COLO829 (cell line): ENCODE measurements at regions not wholly inside any gene's neighbourhood (a gene's known extent, or its start where the extent isn't known, plus 50 kb on each side); places are given as distances from the start of the nearest gene placed in this dataset.

Experiments used
- DNase-seq: peaks from one replicate; pipeline ENCODE4 v3.0.0; 2012; ENCODE audit warnings: low spot score

- DNase-seq: no peak
Measured at GRCh38 chr13:21318891-21319532, 140.1 kb downstream of the ZDHHC20 start.

GRCh38 chr13:21319869-21320641, 139.0 kb downstream of the ZDHHC20 start:
- no peak for DNase-seq

- DNase-seq: no peak
Measured at GRCh38 chr13:21320642-21321034, 138.5 kb downstream of the ZDHHC20 start.

GRCh38 chr13:21321269-21321668, 137.8 kb downstream of the ZDHHC20 start:
- no peak for DNase-seq

DNA sequence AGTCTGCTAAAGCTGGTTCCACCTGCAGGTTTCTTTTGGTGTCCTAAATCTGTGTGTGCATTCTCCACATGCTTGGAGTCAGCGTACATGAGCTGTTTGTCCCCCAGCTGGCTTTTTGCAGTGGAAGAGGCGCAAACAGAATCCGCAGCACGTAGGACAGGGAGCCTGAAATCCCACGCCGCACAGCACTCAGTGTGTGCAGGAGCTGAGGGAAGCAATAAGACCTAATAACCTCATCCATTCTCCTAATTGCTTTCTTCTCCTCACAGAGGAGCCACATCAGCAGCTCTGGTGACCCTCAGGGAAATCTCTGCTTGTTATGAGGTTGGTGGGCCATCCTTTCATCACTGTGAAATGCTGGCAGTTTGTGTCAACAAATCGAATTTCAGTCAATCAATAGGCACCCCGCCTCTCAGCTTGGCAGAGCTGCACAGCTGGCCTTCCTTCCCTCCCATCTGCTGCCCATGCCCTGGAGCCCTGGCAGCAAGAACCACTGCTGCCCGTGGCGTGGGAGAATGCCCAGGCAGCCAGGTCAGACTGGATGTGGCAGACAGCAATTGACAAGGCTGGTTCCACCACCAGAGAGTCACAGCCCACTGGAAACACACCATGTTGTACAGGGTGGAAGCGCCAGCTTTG, 136.7 kb downstream of the ZDHHC20 start:
- no peak for DNase-seq
